ENCODE measurements at regions not wholly inside any gene's neighbourhood (a gene's known extent, or its start where the extent isn't known, plus 50 kb on each side); places are given as distances from the start of the nearest gene placed in this dataset.
"Not testable (repeated sequence)": the region's sequence is repeated elsewhere in the genome, so short reads cannot be mapped to it uniquely, and the experiment has no call there.

- ChIA-PET POLR2A (ENCODE audit: low non-redundant PET) (no interaction called here), CTCF (no interaction called here)
- TF ChIP-seq, protein P1, sequence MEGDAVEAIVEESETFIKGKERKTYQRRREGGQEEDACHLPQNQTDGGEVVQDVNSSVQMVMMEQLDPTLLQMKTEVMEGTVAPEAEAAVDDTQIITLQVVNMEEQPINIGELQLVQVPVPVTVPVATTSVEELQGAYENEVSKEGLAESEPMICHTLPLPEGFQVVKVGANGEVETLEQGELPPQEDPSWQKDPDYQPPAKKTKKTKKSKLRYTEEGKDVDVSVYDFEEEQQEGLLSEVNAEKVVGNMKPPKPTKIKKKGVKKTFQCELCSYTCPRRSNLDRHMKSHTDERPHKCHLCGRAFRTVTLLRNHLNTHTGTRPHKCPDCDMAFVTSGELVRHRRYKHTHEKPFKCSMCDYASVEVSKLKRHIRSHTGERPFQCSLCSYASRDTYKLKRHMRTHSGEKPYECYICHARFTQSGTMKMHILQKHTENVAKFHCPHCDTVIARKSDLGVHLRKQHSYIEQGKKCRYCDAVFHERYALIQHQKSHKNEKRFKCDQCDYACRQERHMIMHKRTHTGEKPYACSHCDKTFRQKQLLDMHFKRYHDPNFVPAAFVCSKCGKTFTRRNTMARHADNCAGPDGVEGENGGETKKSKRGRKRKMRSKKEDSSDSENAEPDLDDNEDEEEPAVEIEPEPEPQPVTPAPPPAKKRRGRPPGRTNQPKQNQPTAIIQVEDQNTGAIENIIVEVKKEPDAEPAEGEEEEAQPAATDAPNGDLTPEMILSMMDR (conservative IDR thresholded peaks at IDR 0.05; ENCODE audit: low read depth) = no peak
- H3K27ac ChIP-seq = no peak overlapping the region
- no peak for DNase-seq (ENCODE audit: low spot score)
Measured at GRCh38 chr10:36019749-36020148, 377.7 kb upstream of the FZD8 start.

DNA sequence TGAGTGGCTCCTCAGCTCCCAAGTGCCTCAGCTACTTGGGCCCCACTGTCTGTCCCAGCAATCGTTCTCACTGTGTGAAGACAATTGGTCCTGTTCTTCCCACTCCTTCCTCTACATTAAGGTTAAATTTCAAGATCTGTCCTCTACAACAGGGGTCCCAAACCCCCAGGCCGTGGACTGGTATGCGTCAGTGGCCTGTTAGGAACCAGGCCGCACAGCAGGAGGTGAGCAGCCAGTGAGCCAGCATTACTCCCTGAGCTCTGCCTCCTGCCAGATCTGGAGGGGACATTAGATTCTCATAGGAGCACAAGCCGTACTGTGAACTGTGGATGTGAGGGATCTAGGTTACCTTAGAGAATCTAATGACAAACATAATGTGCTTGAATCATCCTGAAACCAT, 376.9 kb upstream of the FZD8 start:
- POLR2A ChIA-PET (ENCODE audit: low non-redundant PET) = no interaction called here
- DNase-seq (ENCODE audit: low spot score) = no peak
- TF ChIP-seq, protein P1 (conservative IDR thresholded peaks at IDR 0.05; ENCODE audit: low read depth) = no peak
- H3K27ac ChIP-seq = no peak overlapping the region
- CTCF ChIA-PET = no interaction called here

DNA sequence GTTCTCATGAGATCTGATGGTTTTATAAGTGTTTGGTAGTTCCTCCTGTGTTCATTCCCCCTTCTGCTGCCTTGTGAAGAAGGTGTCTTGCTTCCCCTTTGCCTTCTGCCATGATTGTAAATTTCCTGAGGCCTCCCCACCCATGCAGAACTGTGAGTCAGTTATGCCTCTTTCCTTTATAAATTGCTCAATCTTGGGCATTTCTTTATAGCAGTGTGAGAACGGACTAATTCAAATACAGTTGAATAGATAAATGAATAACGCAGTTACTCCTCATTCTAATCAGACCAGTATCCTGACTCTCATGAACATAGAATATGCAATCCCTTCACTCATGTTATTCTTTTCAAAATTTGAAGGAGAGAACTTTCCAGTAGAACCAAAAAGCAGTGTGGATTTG, 375.0 kb upstream of the FZD8 start:
- ChIA-PET POLR2A (ENCODE audit: low non-redundant PET) (no interaction called here), CTCF (no interaction called here)
- DNase-seq (ENCODE audit: low spot score) = no peak
- TF ChIP-seq, protein P1 (conservative IDR thresholded peaks at IDR 0.05; ENCODE audit: low read depth) = no peak
- H3K27ac ChIP-seq = no peak overlapping the region

DNA sequence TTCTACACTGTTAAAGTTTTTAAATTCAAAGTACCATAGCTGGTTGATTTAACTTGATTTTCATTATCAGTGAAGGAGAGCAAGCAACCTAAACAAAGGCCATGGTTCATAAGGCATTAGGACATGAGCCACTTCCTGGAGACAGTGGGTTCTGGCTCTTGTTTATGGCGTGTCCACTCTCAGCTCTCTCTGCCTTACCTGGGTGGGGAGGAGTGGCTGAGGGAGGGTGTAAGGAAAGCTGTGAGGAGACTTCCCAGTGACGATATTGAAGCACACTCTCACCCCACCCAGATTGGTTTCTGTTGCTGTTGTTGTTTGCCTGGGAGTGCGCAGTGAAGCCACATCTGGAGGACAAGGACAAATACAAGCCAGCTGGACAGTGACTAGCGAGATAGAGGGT, 365.3 kb upstream of the FZD8 start:
- no peak for DNase-seq (ENCODE audit: low spot score)
- TF ChIP-seq, protein P1 (conservative IDR thresholded peaks at IDR 0.05; ENCODE audit: low read depth) = no peak
- ChIA-PET POLR2A (ENCODE audit: low non-redundant PET) (no interaction called here), CTCF (no interaction called here)
- no peak overlapping the region for H3K27ac ChIP-seq

- ChIA-PET POLR2A (ENCODE audit: low non-redundant PET) (no interaction called here), CTCF (no interaction called here)
- TF ChIP-seq, protein P1 (conservative IDR thresholded peaks at IDR 0.05; ENCODE audit: low read depth) = no peak
- no peak overlapping the region for H3K27ac ChIP-seq
- no peak for DNase-seq (ENCODE audit: low spot score)
Measured at GRCh38 chr10:36003688-36004087, 361.6 kb upstream of the FZD8 start.

- H3K27ac ChIP-seq = no peak overlapping the region
- DNase-seq (ENCODE audit: low spot score) = no peak
- POLR2A ChIA-PET (ENCODE audit: low non-redundant PET) = no interaction called here
- CTCF ChIA-PET = no interaction called here
- TF ChIP-seq, protein P1 (conservative IDR thresholded peaks at IDR 0.05; ENCODE audit: low read depth) = no peak
Measured at GRCh38 chr10:36003031-36003600, 361.0 kb upstream of the FZD8 start.

- no peak for DNase-seq (ENCODE audit: low spot score)
- POLR2A ChIA-PET (ENCODE audit: low non-redundant PET) = no interaction called here
- TF ChIP-seq, protein P1 (conservative IDR thresholded peaks at IDR 0.05; ENCODE audit: low read depth) = no peak
- no peak overlapping the region for H3K27ac ChIP-seq
- CTCF ChIA-PET = no interaction called here
Measured at GRCh38 chr10:36002445-36002844, 360.3 kb upstream of the FZD8 start.

DNA sequence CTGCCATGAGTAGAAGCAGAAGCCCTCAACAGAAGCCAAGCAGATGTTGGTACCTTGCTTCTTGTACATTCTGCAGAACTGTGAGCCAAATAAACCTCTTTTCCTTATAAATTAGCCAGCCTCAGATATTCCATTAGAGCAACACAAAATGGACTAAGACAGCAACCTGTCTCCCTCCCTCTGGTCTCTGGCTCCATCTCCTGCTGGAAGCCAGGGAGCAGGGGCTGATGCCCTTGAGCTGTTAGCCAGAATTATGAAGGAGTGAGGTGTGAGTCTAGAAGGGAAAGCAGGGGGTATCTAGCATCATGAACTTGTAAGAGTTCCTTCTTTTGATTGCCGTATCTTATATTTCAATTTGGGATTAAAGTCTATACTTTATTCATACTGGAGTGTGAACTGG, 358.7 kb upstream of the FZD8 start:
- H3K27ac ChIP-seq; DNase-seq (ENCODE audit: low spot score); CTCF ChIA-PET; POLR2A ChIA-PET (ENCODE audit: low non-redundant PET): not testable (repeated sequence)

Measured in RWPE1 (cell line).